ENCODE measurements at regions not wholly inside any gene's neighbourhood (a gene's known extent, or its start where the extent isn't known, plus 50 kb on each side); places are given as distances from the start of the nearest gene placed in this dataset.

DNA sequence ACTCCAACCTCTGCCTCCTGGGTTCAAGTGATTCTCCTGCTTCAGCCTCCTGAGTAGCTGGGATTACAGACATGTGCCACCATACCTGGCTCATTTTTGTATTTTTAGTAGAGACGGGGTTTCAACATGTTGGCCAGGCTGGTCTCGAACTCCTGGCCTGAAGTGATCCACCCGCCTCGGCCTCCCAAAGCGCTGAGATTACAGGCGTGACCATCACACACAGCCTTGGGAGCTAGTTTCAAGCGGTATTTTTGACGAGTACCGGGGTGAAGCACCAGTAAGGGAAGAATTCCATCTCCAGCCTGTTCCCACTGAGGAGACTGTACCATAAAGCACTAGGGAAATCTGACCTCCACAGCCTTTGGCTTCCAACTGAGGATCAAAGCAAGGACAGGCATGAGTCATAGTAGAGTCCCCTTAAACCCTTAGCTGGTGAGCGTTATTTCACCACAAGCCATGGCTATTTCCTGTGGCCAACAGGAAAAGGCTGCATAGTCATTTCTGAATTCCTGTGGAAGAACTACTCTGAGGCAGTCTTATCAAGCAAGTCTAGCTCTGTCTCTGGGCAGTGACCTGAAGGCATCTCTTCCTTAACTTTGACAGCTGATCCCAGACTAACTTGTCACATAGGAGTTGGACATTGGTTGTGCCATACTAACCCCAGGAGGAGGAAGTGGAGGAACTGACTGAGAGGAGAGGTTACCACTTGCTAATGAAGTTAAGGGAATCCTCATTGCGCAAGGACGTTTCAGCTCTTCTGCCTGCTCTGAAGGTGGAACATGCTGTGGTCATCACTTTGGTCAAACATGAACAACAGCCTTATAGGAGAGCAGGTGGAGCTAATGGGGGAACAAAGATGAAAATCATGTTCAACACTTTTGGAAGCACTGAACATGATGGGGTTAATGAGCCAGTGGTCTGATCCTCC lies 85.8 kb upstream of the DMRT1 start:
- POLR2A ChIA-PET, result interaction anchor here (1.0 kb wide), 2 partner anchors 21 to 45 kb away, joined by 3 read pairs; no protein-coding TSS in a partner anchor

DNA sequence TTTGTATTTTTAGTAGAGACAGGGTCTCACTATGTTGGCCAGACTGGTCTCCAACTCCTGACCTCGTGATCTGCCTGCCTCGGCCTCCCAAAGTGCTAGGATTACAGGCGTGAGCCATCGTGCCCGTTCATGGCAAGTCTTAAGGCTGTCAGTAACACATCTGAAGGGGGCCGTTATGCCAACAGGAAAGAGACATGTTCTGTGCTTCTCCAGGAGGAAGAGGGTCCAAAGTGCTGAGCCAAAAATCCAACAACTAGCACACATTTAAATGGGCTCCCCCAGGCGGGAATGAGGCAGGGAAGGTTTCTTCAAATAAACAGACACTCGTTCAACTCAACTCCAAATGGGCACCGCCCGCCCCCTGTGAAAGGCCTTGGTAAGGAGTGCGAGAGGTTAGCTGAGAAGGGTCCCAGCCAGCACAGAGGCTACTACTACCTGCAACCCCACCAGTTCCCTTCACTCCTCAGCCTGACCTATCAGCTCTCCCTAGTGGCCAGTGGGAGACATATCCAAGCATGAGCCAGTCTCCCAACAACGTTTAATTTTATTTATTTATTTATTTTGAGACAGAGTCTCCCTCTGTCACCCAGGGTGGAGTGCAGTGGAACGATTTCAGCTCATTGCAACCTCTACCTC lies 84.1 kb upstream of the DMRT1 start:
- H3K27ac ChIP-seq (ENCODE audit: low read depth, low read length), result no peak overlapping the region
- no peaks in the 10 kb centered on the region for H3K9me3 ChIP-seq (ENCODE audit: control insufficient read depth, insufficient read depth, low read length)
- no peaks in the 10 kb centered on the region for H3K27me3 ChIP-seq (ENCODE audit: control insufficient read depth, insufficient read depth, low read length)
- CTCF ChIA-PET, result interaction anchor here (0.5 to 1.5 kb wide), 7 partner anchors 20 to 140 kb away, joined by 3 to 5 read pairs (median 3); no protein-coding TSS in a partner anchor
- no peak overlapping the region for H3K4me3 ChIP-seq (ENCODE audit: low read depth, low read length)
- POLR2A ChIA-PET, result no interaction called here
- DNase-seq (ENCODE audit: low read depth, low spot score), result peak; percentile 15
- TF ChIP-seq, protein P1, sequence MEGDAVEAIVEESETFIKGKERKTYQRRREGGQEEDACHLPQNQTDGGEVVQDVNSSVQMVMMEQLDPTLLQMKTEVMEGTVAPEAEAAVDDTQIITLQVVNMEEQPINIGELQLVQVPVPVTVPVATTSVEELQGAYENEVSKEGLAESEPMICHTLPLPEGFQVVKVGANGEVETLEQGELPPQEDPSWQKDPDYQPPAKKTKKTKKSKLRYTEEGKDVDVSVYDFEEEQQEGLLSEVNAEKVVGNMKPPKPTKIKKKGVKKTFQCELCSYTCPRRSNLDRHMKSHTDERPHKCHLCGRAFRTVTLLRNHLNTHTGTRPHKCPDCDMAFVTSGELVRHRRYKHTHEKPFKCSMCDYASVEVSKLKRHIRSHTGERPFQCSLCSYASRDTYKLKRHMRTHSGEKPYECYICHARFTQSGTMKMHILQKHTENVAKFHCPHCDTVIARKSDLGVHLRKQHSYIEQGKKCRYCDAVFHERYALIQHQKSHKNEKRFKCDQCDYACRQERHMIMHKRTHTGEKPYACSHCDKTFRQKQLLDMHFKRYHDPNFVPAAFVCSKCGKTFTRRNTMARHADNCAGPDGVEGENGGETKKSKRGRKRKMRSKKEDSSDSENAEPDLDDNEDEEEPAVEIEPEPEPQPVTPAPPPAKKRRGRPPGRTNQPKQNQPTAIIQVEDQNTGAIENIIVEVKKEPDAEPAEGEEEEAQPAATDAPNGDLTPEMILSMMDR (IDR thresholded peaks at IDR 0.05; ENCODE audit: low read depth, low read length), result peak; percentile 67

More for the DNA sequence above, 85.8 kb upstream of the DMRT1 start:
- TF ChIP-seq, protein P1 (IDR thresholded peaks at IDR 0.05; ENCODE audit: low read depth, low read length), result no peak
- Histone ChIP-seq H3K27ac (ENCODE audit: low read depth, low read length) (peak overlapping the region; percentile 68), H3K9me3 (ENCODE audit: control insufficient read depth, insufficient read depth, low read length) (no peaks in the 10 kb centered on the region), H3K27me3 (ENCODE audit: control insufficient read depth, insufficient read depth, low read length) (no peaks in the 10 kb centered on the region), H3K4me3 (ENCODE audit: low read depth, low read length) (no peak overlapping the region)
- CTCF ChIA-PET, result interaction anchor here (0.9 to 1.5 kb wide), 4 partner anchors 9 to 143 kb away, joined by 3 to 5 read pairs (median 4); no protein-coding TSS in a partner anchor
- DNase-seq (ENCODE audit: low read depth, low spot score), result peak; percentile 48

DNA sequence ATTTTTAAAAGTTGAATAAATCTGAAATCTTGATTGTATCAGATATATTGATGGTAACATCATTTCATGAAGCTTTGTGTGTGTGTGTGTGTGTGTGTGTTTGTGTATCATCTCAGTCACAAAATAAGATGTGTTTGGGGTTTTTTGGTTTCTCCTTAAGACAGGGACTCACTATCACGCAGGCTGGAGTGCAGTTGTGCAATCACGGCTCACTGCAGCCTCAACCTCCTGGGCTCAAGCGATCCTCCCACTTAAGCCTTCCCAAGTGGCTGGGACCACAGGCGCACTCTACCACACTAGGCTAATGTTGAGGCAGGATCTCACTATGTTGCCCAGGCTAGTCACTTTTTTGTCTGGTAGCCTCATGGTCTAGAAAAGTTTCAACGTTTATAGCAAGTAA lies 83.4 kb upstream of the DMRT1 start:
- ChIA-PET CTCF (interaction anchor here (0.8 to 1.5 kb wide), 5 partner anchors 21 to 144 kb away, joined by 3 to 4 read pairs (median 3); no protein-coding TSS in a partner anchor), POLR2A (no interaction called here)

DNA sequence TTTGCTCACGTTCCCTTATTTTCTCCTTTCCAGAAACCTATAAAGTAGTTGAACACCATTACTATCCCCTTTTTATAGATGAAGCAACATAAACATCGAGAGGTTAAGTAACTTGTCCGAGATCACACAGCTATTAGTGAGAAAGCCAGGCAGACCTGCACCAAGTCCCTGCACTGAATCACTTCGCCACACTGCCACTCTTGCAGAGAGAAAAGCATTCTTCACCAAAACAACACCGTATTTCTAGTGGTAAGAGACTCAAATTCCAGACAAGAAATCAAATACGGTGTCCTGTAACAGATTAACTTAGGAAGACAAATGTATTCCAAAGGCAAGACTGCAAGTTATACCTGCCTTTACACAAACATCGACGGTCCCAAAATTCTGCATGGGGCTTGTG lies 82.0 kb upstream of the DMRT1 start:
- H3K27me3 ChIP-seq (ENCODE audit: control insufficient read depth, insufficient read depth, low read length), result no peaks in the 10 kb centered on the region
- DNase-seq (ENCODE audit: low read depth, low spot score), result no peak
- no peaks in the 10 kb centered on the region for H3K9me3 ChIP-seq (ENCODE audit: control insufficient read depth, insufficient read depth, low read length)
- no peak overlapping the region for H3K4me3 ChIP-seq (ENCODE audit: low read depth, low read length)
- ChIA-PET CTCF (interaction anchor here (1.0 kb wide), 1 partner anchor 146 kb away, joined by 4 read pairs; no protein-coding TSS in a partner anchor), POLR2A (no interaction called here)
- H3K27ac ChIP-seq (ENCODE audit: low read depth, low read length), result no peak overlapping the region
- TF ChIP-seq, protein P1 (IDR thresholded peaks at IDR 0.05; ENCODE audit: low read depth, low read length), result no peak

More for the DNA sequence above, 83.4 kb upstream of the DMRT1 start:
- Histone ChIP-seq H3K4me3 (ENCODE audit: low read depth, low read length) (no peak overlapping the region), H3K9me3 (ENCODE audit: control insufficient read depth, insufficient read depth, low read length) (no peaks in the 10 kb centered on the region), H3K27me3 (ENCODE audit: control insufficient read depth, insufficient read depth, low read length) (no peaks in the 10 kb centered on the region), H3K27ac (ENCODE audit: low read depth, low read length) (no peak overlapping the region)
- no peak for DNase-seq (ENCODE audit: low read depth, low spot score)
- TF ChIP-seq, protein P1 (IDR thresholded peaks at IDR 0.05; ENCODE audit: low read depth, low read length), result no peak

Measured in AG04450 (cell line).